SK-N-SH (cell line): ENCODE measurements at regions not wholly inside any gene's neighbourhood (a gene's known extent, or its start where the extent isn't known, plus 50 kb on each side); places are given as distances from the start of the nearest gene placed in this dataset.

Source experiments
- CTCF ChIA-PET: fragments of 300-600, 350-600 bp; formaldehyde crosslinking; extraction: SDS; loops from one replicate; lab custom pipeline; 2021; lab: Yijun Ruan, JAX
- POLR2A ChIA-PET: fragments of 350-600 bp; sonication (Branson Sonifier 250); formaldehyde crosslinking; extraction: SDS; loops from one replicate; lab custom pipeline; 2020; ENCODE audit warnings: antibody characterized with exemption, inconsistent platforms; lab: Yijun Ruan, JAX
- DNase-seq: peaks from one replicate; pipeline ENCODE4 v3.0.0; 2012
- H2AFZ ChIP-seq: fragments of 200-600 bp; sonication (generic); 2 replicates; pipeline ENCODE4 v1.8.1; 2016; ENCODE audit warnings: antibody characterized with exemption, mild to moderate bottlenecking, low read depth
- H3F3A ChIP-seq: fragments of 200-600 bp; sonication (generic); replicated peaks from 2 replicates; pipeline ENCODE3; 2016; ENCODE audit warnings: antibody characterized with exemption, mild to moderate bottlenecking; ENCODE audit not compliant: insufficient read depth
- H3K27ac ChIP-seq, 2 experiments: fragments of 200-500 bp in 1 of 2; fragments of 200-600 bp in 1 of 2; sonication (Bioruptor generic) in 1 of 2; sonication (generic), shearing (Covaris generic) in 1 of 2; 2 replicates each; pipeline versions ENCODE4 v1.5.1 to v1.6.1; 2014 to 2016; ENCODE audit warnings: low read depth in 2 of 2, inconsistent platforms in 1 of 2, low read length in 1 of 2, mild to moderate bottlenecking in 1 of 2, mixed read lengths in 1 of 2
- H3K27me3 ChIP-seq: fragments of 200-600 bp; sonication (generic), shearing (Covaris generic); 2 replicates; pipeline ENCODE4 v1.6.1; 2016; ENCODE audit warnings: mixed run types; ENCODE audit not compliant: insufficient read depth
- H3K36me3 ChIP-seq, 2 experiments: fragments of 200-500 bp in 1 of 2; fragments of 200-600 bp in 1 of 2; sonication (Bioruptor generic) in 1 of 2; sonication (generic) in 1 of 2; replicated peaks in 1 of 2; 2 replicates each; pipeline versions ENCODE3 to v1.5.1; 2014 to 2016; ENCODE audit warnings: low read length in 1 of 2, mild to moderate bottlenecking in 1 of 2; ENCODE audit not compliant: insufficient read depth in 2 of 2, control insufficient read depth in 1 of 2
- H3K4me1 ChIP-seq, 2 experiments: fragments of 200-500 bp in 1 of 2; fragments of 200-600 bp in 1 of 2; sonication (Bioruptor generic) in 1 of 2; sonication (generic), shearing (Covaris generic) in 1 of 2; 2 replicates each; pipeline versions ENCODE4 v1.5.1 to v1.6.1; 2014 to 2016; ENCODE audit warnings: low read depth in 1 of 2, low read length in 1 of 2, mixed run types in 1 of 2; ENCODE audit not compliant: insufficient read depth in 2 of 2, control insufficient read depth in 1 of 2
- H3K4me2 ChIP-seq: fragments of 200-600 bp; sonication (generic), shearing (Covaris generic); 2 replicates; pipeline ENCODE4 v1.6.1; 2017; ENCODE audit warnings: mixed run types
- H3K4me3 ChIP-seq, 2 experiments: fragments of 200-500 bp in 1 of 2; fragments of 200-600 bp in 1 of 2; sonication (Bioruptor generic) in 1 of 2; sonication (generic), shearing (Covaris generic) in 1 of 2; 2 replicates each; pipeline versions ENCODE4 v1.5.1 to v1.8.1; 2014 to 2016; ENCODE audit warnings: low read depth in 2 of 2, inconsistent platforms in 1 of 2, low read length in 1 of 2, mild to moderate bottlenecking in 1 of 2, mixed read lengths in 1 of 2, moderate library complexity in 1 of 2
- H3K79me2 ChIP-seq: fragments of 200-600 bp; sonication (generic); 2 replicates; pipeline ENCODE4 v1.8.1; 2017; ENCODE audit warnings: mild to moderate bottlenecking; ENCODE audit not compliant: insufficient read depth
- H3K9ac ChIP-seq: fragments of 200-600 bp; sonication (generic); 2 replicates; pipeline ENCODE4 v1.6.1; 2017; ENCODE audit warnings: mixed run types
- H3K9me2 ChIP-seq: fragments of 200-600 bp; sonication (generic); 2 replicates; pipeline ENCODE4 v1.6.1; 2017; ENCODE audit warnings: mixed run types
- H3K9me3 ChIP-seq: fragments of 200-600 bp; sonication (generic); 2 replicates; pipeline ENCODE4 v1.6.1; 2017; ENCODE audit warnings: mixed run types, mild to moderate bottlenecking, moderate library complexity
- H4K20me1 ChIP-seq: fragments of 200-600 bp; sonication (generic); 2 replicates; pipeline ENCODE4 v1.6.1; 2017; ENCODE audit warnings: mild to moderate bottlenecking, mixed run types; ENCODE audit not compliant: insufficient read depth
- ELF1 ChIP-seq: IDR thresholded peaks from 2 replicates; pipeline ENCODE4 v1.4.0; 2012
- FOSL2 ChIP-seq: IDR thresholded peaks from 2 replicates; pipeline ENCODE4 v1.4.0; 2012; ENCODE audit warnings: low read depth, mild to moderate bottlenecking, moderate library complexity, borderline replicate concordance
- IRF3 ChIP-seq: fragments of 150-350 bp; IDR thresholded peaks from 2 replicates; pipeline ENCODE4 v1.6.1; 2016; ENCODE audit warnings: mild to moderate bottlenecking, low read depth, low read length
- JUND ChIP-seq: IDR thresholded peaks from 2 replicates; pipeline ENCODE4 v1.4.0; 2012
- RAD21 ChIP-seq: IDR thresholded peaks from 2 replicates; pipeline ENCODE4 v1.6.1; 2012; ENCODE audit warnings: mild to moderate bottlenecking, low read length
- WGBS: methylation state at CpG from one replicate; pipeline ENCODE4 v1.1.6; 2017; ENCODE audit warnings: low lambda C conversion rate; 5-methylcytosine and 5-hydroxymethylcytosine counted together
- TF ChIP-seq, protein P1 (sequence below): IDR thresholded peaks from 2 replicates; pipeline ENCODE4 v1.4.0; 2012; ENCODE audit warnings: low read depth, borderline replicate concordance
- TF ChIP-seq, protein P2 (sequence below): IDR thresholded peaks from 2 replicates; pipeline ENCODE4 v1.6.1; 2012; ENCODE audit warnings: mild to moderate bottlenecking, low read depth, low read length, moderate library complexity

DNA sequence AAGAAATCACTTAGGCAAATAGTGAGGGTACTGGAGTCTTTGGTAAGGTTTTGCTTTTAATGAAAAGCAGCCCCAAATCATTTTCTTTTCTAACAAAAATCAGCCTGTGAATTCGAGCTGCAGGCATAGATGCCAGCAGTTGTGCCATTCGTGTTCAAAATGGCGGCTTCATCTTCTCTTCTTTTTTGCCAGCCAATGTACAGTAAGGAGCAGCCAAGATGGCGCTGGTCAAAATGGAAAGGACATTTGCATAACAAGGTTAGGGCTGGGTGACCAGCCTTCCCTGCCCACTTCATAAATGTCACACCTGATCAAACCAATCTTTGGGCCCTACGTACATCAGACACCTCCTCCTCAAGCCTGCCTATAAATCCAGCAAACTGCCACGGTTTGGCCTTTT is 100.2 kb upstream of the RGS1 start (continued):
- TF ChIP-seq JUND (no peak), ELF1 (no peak), FOSL2 (no peak), RAD21 (no peak)
- TF ChIP-seq, all 33 proteins: peak for 0

DNA sequence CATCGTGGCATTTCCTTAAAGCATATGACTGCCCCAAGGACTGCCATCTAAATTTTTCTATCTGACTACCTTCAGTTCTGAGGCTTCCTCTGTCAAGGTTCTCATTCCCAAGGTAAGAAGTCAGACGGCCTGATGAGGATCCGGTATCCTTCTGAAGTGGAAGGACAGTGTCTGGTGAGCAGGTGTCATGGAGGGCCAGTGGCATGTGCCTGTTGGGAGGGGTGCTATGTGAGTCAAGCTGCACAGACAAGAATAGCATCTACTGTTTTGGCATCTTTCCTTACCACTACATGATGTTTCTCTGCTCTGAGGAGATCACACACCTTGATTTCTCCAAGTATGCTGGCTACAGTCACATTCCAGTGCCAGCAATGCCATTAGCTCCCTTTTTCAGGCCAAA is 99.6 kb upstream of the RGS1 start:
- Histone ChIP-seq H3K4me1 (peaks cover 0 to 5% of the 10 kb centered on the region in 2 experiments; a peak in 2 of 4 replicates), H3K36me3 (no peaks in the 10 kb centered on the region), H3K4me2 (no peak overlapping the region), H4K20me1 (no peaks in the 10 kb centered on the region), H3K9me3 (no peaks in the 10 kb centered on the region; the same call in 1 of the 2 replicates), H3F3A (peaks cover 2% of the 10 kb centered on the region), H3K27me3 (no peaks in the 10 kb centered on the region), H3K27ac (no peak overlapping the region), H3K4me3 (no peak overlapping the region), H3K9ac (no peak overlapping the region), H3K9me2 (no peaks in the 10 kb centered on the region), H3K79me2 (no peaks in the 10 kb centered on the region), H2AFZ (no peak overlapping the region)
- whole genome bisulfite sequencing, result 79% methylated on average over 3 of the region's 3 CpGs
- POLR2A ChIA-PET, result no interaction called here
- no peak for DNase-seq
- TF ChIP-seq IRF3, result no peak
- TF ChIP-seq, protein P1, sequence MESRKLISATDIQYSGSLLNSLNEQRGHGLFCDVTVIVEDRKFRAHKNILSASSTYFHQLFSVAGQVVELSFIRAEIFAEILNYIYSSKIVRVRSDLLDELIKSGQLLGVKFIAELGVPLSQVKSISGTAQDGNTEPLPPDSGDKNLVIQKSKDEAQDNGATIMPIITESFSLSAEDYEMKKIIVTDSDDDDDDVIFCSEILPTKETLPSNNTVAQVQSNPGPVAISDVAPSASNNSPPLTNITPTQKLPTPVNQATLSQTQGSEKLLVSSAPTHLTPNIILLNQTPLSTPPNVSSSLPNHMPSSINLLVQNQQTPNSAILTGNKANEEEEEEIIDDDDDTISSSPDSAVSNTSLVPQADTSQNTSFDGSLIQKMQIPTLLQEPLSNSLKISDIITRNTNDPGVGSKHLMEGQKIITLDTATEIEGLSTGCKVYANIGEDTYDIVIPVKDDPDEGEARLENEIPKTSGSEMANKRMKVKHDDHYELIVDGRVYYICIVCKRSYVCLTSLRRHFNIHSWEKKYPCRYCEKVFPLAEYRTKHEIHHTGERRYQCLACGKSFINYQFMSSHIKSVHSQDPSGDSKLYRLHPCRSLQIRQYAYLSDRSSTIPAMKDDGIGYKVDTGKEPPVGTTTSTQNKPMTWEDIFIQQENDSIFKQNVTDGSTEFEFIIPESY, result no peak
- TF ChIP-seq, protein P2, sequence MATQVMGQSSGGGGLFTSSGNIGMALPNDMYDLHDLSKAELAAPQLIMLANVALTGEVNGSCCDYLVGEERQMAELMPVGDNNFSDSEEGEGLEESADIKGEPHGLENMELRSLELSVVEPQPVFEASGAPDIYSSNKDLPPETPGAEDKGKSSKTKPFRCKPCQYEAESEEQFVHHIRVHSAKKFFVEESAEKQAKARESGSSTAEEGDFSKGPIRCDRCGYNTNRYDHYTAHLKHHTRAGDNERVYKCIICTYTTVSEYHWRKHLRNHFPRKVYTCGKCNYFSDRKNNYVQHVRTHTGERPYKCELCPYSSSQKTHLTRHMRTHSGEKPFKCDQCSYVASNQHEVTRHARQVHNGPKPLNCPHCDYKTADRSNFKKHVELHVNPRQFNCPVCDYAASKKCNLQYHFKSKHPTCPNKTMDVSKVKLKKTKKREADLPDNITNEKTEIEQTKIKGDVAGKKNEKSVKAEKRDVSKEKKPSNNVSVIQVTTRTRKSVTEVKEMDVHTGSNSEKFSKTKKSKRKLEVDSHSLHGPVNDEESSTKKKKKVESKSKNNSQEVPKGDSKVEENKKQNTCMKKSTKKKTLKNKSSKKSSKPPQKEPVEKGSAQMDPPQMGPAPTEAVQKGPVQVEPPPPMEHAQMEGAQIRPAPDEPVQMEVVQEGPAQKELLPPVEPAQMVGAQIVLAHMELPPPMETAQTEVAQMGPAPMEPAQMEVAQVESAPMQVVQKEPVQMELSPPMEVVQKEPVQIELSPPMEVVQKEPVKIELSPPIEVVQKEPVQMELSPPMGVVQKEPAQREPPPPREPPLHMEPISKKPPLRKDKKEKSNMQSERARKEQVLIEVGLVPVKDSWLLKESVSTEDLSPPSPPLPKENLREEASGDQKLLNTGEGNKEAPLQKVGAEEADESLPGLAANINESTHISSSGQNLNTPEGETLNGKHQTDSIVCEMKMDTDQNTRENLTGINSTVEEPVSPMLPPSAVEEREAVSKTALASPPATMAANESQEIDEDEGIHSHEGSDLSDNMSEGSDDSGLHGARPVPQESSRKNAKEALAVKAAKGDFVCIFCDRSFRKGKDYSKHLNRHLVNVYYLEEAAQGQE, result no peak
- TF ChIP-seq, all 33 proteins: peak for 0
- CTCF ChIA-PET, result interaction anchor here (1.1 to 5.1 kb wide), 6 partner anchors 121 to 556 kb away, joined by 3 to 107 read pairs (median 12); no protein-coding TSS in a partner anchor
